ENCODE measurements at regions not wholly inside any gene's neighbourhood (a gene's known extent, or its start where the extent isn't known, plus 50 kb on each side); places are given as distances from the start of the nearest gene placed in this dataset.

DNA sequence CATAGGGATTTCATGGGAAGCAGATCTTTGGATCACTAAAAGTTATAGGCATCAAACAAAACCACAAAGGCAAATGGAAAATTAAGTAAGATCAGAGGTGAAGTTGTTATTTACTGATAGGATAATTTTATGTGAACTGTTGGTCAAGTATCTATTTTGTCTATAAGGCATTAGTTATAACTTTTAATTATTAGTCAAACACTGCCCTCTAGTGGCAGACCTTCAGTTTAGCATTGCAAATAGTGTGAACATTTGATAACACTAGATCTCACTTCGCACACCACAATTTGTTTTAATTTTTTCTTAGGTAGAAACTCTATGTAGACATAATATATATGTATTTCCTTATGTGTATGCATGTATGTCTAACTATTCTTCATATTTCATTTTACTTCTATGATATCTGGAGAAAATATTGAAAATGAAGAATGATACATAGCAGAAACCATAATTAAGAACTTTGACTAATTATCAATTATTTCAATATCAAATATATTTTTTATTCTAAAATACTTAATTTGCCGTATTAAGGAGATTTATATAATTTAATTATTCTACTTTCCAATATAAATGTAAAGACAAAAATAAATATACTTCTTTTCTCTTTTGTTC, 214.5 kb upstream of the TACR3 start:
- no peak overlapping the region for H3K4me3 ChIP-seq (ENCODE audit: control insufficient read depth in 2 of 3, extremely low read depth in 1 of 3, insufficient read depth in 2 of 3, low read depth in 1 of 3, low read length in 3 of 3)
- no peak overlapping the region for H3K4me2 ChIP-seq (ENCODE audit: control insufficient read depth, extremely low read depth, insufficient read depth, low read depth, low read length)
- DNase-seq (ENCODE audit: low read depth, low spot score) (no peak), FAIRE-seq (no peak)
- H3K4me1 ChIP-seq (ENCODE audit: control insufficient read depth, extremely low read depth, insufficient read depth, low read length) = no peaks in the 10 kb centered on the region
- no peak overlapping the region for H3K9ac ChIP-seq (ENCODE audit: control insufficient read depth, extremely low read depth, insufficient read depth, low read length)
- no peaks in the 10 kb centered on the region for H3K9me1 ChIP-seq (ENCODE audit: control insufficient read depth, extremely low read depth, insufficient read depth, low read length)
- TF ChIP-seq, protein P1, sequence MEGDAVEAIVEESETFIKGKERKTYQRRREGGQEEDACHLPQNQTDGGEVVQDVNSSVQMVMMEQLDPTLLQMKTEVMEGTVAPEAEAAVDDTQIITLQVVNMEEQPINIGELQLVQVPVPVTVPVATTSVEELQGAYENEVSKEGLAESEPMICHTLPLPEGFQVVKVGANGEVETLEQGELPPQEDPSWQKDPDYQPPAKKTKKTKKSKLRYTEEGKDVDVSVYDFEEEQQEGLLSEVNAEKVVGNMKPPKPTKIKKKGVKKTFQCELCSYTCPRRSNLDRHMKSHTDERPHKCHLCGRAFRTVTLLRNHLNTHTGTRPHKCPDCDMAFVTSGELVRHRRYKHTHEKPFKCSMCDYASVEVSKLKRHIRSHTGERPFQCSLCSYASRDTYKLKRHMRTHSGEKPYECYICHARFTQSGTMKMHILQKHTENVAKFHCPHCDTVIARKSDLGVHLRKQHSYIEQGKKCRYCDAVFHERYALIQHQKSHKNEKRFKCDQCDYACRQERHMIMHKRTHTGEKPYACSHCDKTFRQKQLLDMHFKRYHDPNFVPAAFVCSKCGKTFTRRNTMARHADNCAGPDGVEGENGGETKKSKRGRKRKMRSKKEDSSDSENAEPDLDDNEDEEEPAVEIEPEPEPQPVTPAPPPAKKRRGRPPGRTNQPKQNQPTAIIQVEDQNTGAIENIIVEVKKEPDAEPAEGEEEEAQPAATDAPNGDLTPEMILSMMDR (optimal IDR thresholded peaks at IDR 0.05 in 1 of 3, IDR thresholded peaks at IDR 0.05 in 1 of 3, conservative IDR thresholded peaks at IDR 0.05 in 1 of 3; ENCODE audit: extremely low read depth in 1 of 3, insufficient read depth in 2 of 3, low read length in 3 of 3) = peak in 2 of 3 experiments; percentile 37 to 46
- no peak for TF ChIP-seq EZH2 (IDR thresholded peaks at IDR 0.05; ENCODE audit: low read length)
- dilution Hi-C loops (cut with MboI; ENCODE audit: extremely low pct_ligation_motif_present, low sequenced_read_pairs) = no loop called here
- H3K36me3 ChIP-seq (ENCODE audit: control insufficient read depth in 2 of 2, extremely low read depth in 1 of 2, insufficient read depth in 2 of 2, low read length in 2 of 2) = no peaks in the 10 kb centered on the region
- no peaks in the 10 kb centered on the region for H3K79me2 ChIP-seq (ENCODE audit: control insufficient read depth, insufficient read depth, low read length)
- H3K27me3 ChIP-seq (ENCODE audit: control insufficient read depth, extremely low read depth, insufficient read depth, low read length) = no peaks in the 10 kb centered on the region
- H2AFZ ChIP-seq (ENCODE audit: control insufficient read depth, low read length) = no peak overlapping the region
- no peaks in the 10 kb centered on the region for H4K20me1 ChIP-seq (ENCODE audit: control insufficient read depth, extremely low read depth, insufficient read depth, low read length)
- no peaks in the 10 kb centered on the region for H3K9me3 ChIP-seq (ENCODE audit: control insufficient read depth, low read depth, low read length)
- no peak overlapping the region for H3K27ac ChIP-seq (ENCODE audit: control insufficient read depth, insufficient read depth, low read length)

DNA sequence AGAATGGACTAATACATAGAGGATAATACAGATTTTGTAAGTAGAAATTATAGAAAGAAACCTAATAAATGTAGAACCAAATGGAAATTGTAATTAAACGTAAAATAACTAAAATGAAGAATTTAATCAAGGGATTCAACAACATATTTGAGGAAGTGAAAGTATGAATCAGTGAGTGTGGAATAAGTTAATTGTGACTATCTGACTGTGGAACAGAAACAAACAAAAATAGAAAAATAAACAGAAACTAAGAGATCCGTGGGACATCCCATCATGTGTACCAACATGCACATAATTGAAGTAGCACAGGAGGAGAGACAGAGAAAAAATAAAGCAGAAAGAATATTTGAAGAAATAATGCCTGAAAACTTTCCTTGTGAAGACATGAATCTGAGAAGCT, 208.6 kb upstream of the TACR3 start:
- Histone ChIP-seq H2AFZ (ENCODE audit: control insufficient read depth, low read length) (no peak overlapping the region), H3K27me3 (ENCODE audit: control insufficient read depth, extremely low read depth, insufficient read depth, low read length) (no peaks in the 10 kb centered on the region), H3K79me2 (ENCODE audit: control insufficient read depth, insufficient read depth, low read length) (no peaks in the 10 kb centered on the region), H3K4me1 (ENCODE audit: control insufficient read depth, extremely low read depth, insufficient read depth, low read length) (no peaks in the 10 kb centered on the region), H3K4me2 (ENCODE audit: control insufficient read depth, extremely low read depth, insufficient read depth, low read depth, low read length) (no peak overlapping the region), H3K9me1 (ENCODE audit: control insufficient read depth, extremely low read depth, insufficient read depth, low read length) (no peaks in the 10 kb centered on the region), H4K20me1 (ENCODE audit: control insufficient read depth, extremely low read depth, insufficient read depth, low read length) (no peaks in the 10 kb centered on the region), H3K9ac (ENCODE audit: control insufficient read depth, extremely low read depth, insufficient read depth, low read length) (no peak overlapping the region), H3K9me3 (ENCODE audit: control insufficient read depth, low read depth, low read length) (no peaks in the 10 kb centered on the region), H3K36me3 (ENCODE audit: control insufficient read depth in 2 of 2, extremely low read depth in 1 of 2, insufficient read depth in 2 of 2, low read length in 2 of 2) (no peaks in the 10 kb centered on the region), H3K27ac (ENCODE audit: control insufficient read depth, insufficient read depth, low read length) (no peak overlapping the region), H3K4me3 (ENCODE audit: control insufficient read depth in 2 of 3, extremely low read depth in 1 of 3, insufficient read depth in 2 of 3, low read depth in 1 of 3, low read length in 3 of 3) (no peak overlapping the region)
- TF ChIP-seq EZH2 (IDR thresholded peaks at IDR 0.05; ENCODE audit: low read length) = no peak
- TF ChIP-seq, protein P1 (optimal IDR thresholded peaks at IDR 0.05 in 1 of 3, IDR thresholded peaks at IDR 0.05 in 1 of 3, conservative IDR thresholded peaks at IDR 0.05 in 1 of 3; ENCODE audit: extremely low read depth in 1 of 3, insufficient read depth in 2 of 3, low read length in 3 of 3) = no peak
- dilution Hi-C loops (cut with MboI; ENCODE audit: extremely low pct_ligation_motif_present, low sequenced_read_pairs) = no loop called here
- DNase-seq (ENCODE audit: low read depth, low spot score) = no peak
- no peak for FAIRE-seq
